GM18870 (cell line): ENCODE measurements at regions not wholly inside any gene's neighbourhood (a gene's known extent, or its start where the extent isn't known, plus 50 kb on each side); places are given as distances from the start of the nearest gene placed in this dataset.

Experiments used
- ATAC-seq: cut with Tn5 transposase; IDR thresholded peaks from one replicate; pipeline ENCODE4 v1.9.1; 2021; ENCODE audit warnings: moderate library complexity; ENCODE audit not compliant: unreplicated experiment

GRCh38 chr14:26137161-26137560 lies 460.7 kb downstream of the NOVA1 start:
- ATAC-seq: no peak

DNA sequence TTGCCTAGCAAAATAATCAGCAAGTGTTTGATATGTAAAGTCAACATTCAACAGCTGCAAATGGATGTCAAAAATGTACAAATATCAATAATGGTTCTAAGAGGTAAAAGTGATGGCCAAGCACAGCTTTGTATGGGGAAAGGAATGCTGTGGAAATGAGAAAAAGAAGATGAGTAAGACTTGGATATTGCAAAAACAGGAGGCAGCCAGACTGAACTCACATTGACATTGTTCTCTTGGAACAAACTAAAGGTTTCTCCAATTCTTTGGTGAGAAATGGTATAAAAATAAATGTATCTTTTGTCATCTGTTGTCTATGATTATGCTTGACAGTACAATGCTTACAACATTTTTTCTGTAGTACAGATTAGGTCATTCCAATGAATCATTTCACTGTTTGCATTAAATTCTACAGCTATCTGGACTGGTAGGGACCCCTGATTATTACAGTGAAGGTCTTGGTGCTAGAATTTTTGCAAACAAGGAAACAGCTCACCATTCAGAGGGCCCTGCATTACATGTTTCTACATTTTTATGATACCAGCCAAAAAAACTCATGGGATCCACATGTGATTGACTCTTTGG lies 465.7 kb downstream of the NOVA1 start:
- ATAC-seq: no peak

DNA sequence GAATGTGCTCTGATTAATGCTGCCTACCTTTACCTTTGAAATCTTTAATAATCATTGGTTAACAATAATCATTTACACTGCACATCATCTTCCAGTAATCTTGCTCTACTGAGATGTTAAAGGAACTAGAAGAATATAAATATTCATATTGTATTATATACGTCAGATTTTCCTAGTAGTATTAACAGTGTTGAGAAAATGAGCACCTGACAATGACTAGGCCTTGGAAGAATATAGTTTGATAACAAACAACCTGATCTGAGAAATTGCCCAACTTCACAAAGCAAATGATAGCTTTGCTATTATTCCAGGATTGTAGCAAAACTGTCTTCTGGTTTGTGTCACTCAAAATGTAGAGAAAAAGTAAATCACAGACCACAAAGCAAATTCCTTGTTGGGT lies 467.1 kb downstream of the NOVA1 start:
- ATAC-seq: no peak

GRCh38 chr14:26128931-26129671 lies 468.7 kb downstream of the NOVA1 start:
- no peak for ATAC-seq

DNA sequence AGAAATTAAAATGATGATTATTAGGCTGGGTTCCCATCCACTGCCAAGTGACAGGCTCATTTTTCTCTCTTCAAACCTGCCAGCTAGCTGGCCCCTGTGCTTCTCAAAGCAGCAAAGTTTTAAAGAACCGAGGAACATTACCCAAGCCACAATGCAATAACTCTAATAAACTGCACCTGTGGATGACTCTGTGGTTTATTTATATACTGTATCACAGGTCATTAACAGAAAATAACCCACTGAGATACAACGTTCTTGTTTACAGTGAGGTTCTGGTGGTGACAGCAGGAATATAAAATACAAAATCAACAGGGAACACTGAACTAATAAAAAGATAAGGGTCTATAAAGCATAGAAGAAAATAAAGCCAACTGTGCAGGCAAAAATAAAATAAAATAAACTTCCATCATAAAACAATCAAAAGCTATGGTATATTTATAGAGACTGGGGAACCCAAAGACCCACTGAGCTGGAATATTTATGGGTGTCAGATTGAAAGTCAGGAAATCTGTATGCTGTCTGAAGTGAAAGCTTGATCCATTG lies 472.9 kb downstream of the NOVA1 start:
- ATAC-seq: no peak

- no peak for ATAC-seq
These were observed 474.4 kb downstream of the NOVA1 start for GRCh38 chr14:26123459-26123858.

- ATAC-seq: no peak
These were observed 476.7 kb downstream of the NOVA1 start for GRCh38 chr14:26121181-26121580.

- ATAC-seq: no peak
These were observed 483.8 kb downstream of the NOVA1 start for GRCh38 chr14:26113911-26114640.

- ATAC-seq: no peak
These were observed 493.1 kb downstream of the NOVA1 start for GRCh38 chr14:26104717-26105116.

GRCh38 chr14:26097852-26098251 lies 500.0 kb downstream of the NOVA1 start:
- ATAC-seq: no peak

DNA sequence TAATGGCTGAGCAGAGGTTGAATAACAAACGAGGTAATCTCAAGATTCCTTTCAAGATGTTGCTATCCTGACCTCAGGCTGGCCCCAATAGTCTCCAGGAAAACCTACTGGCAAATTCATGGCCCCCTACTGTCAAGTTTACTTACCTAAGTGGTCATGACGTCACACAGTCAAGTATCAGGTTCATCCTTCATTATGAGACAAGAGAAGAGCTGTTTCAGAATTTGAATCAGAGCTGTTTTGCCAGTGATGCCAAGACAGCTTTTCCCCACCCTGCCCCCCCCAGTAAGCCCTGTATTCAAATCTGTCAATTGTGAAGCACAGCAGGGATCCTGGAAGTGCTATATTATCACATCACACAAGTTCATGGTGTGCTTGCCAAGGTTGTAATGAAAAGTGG lies 509.6 kb downstream of the NOVA1 start:
- no peak for ATAC-seq

DNA sequence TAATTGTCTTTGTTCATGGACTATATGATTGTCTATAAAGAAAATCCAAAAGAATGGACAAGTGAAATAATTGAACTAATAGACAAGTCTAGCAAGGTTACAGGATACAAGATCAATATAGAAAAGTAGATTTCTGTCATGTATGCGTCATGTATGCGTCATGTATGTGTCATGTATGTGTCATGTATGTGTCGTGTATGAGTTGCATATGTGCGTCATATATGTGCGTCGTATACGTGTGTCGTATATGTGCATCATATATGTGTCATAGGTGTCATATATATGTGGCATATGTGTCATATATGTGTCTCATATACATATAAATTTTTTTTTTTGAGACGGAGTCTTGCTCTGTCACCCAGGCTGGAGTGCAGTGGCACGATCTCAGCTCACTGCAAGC lies 516.8 kb downstream of the NOVA1 start:
- ATAC-seq: no peak

- no peak for ATAC-seq
These were observed 519.3 kb downstream of the NOVA1 start for GRCh38 chr14:26078561-26078960.

DNA sequence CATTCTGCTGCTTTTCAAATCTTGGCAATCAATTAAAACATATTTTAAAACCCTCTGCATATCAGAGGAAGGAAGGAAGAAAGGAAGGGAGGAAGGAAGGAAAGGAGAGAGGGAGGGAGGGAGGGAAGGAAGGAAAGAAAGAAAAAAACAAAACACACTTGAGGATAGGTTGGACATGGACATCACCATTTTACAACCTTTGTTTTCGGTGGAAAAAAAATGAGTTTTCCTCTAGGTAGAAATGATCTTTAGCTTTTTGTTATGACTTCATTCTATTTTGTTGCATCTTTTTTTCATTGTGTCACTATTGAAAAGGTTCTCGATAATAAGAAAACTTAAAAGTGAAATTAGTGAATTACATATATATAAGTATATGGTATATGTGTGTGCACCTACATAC lies 522.9 kb downstream of the NOVA1 start:
- ATAC-seq: no peak

DNA sequence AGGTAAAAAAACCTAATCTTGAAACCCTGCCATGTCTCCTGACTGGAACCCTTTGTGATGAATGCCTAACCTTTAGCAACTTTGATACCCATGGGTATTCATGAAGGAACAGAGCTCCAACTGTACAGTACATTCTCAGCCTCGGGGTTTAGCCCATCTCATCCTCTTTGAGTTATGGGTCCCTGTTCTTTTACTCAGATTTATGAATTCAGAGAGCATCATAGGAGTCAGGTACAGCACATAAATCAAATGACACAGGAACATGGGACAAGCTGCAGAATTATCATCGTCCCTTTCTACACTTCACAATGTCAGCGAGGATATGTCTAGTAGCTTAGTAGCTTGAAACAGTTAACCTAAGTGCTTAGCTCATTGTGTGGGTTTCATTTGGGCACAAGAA lies 527.4 kb downstream of the NOVA1 start:
- ATAC-seq: no peak

- ATAC-seq: no peak
These were observed 529.9 kb downstream of the NOVA1 start for GRCh38 chr14:26067786-26068459.

GRCh38 chr14:26067341-26067740 lies 530.5 kb downstream of the NOVA1 start:
- ATAC-seq: no peak

GRCh38 chr14:26056036-26056616 lies 541.7 kb downstream of the NOVA1 start:
- no peak for ATAC-seq

DNA sequence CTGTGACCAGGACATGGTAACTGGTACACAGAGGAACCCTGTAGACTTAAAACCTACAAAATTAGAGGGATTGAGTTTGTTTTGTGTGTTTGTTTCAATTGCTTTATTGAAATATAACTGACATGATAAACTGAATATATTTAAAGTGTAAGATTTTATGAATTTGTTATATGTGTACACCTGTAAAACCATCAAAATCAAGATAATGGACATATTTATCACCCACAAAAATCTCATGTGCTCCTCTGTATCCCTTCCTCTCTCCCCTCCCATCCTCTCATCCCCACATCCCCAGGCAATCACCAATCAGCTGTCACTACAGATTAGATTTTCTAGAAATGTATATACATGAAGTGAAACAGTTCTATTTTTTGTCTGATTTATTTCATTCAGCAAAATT lies 565.5 kb downstream of the NOVA1 start:
- ATAC-seq: no peak

GRCh38 chr14:26026384-26026783 lies 571.4 kb downstream of the NOVA1 start:
- ATAC-seq: peak; percentile 77

DNA sequence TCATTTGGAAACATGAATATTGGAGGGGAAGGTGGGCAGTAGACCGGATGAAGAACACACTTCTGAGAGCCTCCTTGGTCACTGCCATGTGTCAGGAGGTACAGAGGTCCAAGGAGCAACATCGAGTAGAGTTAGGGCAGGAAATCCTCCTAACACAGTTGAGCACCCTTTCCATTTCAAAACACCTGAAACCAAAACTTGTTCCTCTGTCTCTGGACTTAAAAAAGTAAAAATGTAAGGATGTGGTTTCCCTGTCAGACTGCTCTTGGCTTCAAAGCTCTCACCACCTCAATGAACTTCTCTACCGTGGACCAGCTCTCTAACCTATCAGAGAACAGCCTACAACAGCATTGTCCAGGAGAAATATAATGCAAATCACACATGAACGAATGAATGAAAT lies 573.9 kb downstream of the NOVA1 start:
- ATAC-seq: no peak
